Astrocyte of the spinal cord (primary cell): ENCODE measurements at regions not wholly inside any gene's neighbourhood (a gene's known extent, or its start where the extent isn't known, plus 50 kb on each side); places are given as distances from the start of the nearest gene placed in this dataset.
"Not testable (repeated sequence)": the region's sequence is repeated elsewhere in the genome, so short reads cannot be mapped to it uniquely, and the experiment has no call there.

Experiments
- DNase-seq: peaks from one replicate; pipeline ENCODE4 v3.0.0; 2011; ENCODE audit warnings: low read depth, low spot score
- H3K4me3 ChIP-seq: 2 replicates; pipeline ENCODE4 v1.5.1; 2011; ENCODE audit warnings: low read depth, mild to moderate bottlenecking, low read length, moderate library complexity
- in situ Hi-C: cut with HindIII; loops from 2 replicates; pipeline ENCODE4 v1.10.0; 2017; ENCODE audit warnings: low sequenced_read_pairs
- TF ChIP-seq, protein P1 (sequence below): IDR thresholded peaks from 2 replicates; pipeline ENCODE4 v1.5.1; 2012; ENCODE audit warnings: low read depth, mild to moderate bottlenecking, low read length, inconsistent platforms

DNA sequence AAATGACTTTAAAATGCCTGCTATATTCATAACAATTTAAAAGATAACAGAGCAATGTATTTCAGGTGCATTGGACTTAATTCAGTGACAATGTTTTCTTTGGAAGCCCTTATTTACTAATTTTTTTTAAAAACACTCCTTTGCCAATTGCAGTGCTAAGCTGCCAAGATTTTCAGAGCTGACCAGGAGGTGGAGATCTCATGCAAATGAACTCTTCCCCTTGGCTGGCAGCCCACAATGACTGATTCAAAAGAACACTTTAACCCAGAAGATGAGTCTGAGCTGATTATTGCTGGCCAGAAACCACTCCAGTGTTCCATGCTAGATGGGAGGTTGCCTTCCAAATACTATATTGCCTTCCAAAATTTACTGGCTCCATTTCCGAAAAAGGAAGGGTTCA, 128.3 kb upstream of the CCNH start:
- in situ Hi-C loops: no loop called here
- H3K4me3 ChIP-seq: no peak overlapping the region
- TF ChIP-seq, protein P1, sequence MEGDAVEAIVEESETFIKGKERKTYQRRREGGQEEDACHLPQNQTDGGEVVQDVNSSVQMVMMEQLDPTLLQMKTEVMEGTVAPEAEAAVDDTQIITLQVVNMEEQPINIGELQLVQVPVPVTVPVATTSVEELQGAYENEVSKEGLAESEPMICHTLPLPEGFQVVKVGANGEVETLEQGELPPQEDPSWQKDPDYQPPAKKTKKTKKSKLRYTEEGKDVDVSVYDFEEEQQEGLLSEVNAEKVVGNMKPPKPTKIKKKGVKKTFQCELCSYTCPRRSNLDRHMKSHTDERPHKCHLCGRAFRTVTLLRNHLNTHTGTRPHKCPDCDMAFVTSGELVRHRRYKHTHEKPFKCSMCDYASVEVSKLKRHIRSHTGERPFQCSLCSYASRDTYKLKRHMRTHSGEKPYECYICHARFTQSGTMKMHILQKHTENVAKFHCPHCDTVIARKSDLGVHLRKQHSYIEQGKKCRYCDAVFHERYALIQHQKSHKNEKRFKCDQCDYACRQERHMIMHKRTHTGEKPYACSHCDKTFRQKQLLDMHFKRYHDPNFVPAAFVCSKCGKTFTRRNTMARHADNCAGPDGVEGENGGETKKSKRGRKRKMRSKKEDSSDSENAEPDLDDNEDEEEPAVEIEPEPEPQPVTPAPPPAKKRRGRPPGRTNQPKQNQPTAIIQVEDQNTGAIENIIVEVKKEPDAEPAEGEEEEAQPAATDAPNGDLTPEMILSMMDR: peak; percentile 18
- peak; percentile 81 for DNase-seq

DNA sequence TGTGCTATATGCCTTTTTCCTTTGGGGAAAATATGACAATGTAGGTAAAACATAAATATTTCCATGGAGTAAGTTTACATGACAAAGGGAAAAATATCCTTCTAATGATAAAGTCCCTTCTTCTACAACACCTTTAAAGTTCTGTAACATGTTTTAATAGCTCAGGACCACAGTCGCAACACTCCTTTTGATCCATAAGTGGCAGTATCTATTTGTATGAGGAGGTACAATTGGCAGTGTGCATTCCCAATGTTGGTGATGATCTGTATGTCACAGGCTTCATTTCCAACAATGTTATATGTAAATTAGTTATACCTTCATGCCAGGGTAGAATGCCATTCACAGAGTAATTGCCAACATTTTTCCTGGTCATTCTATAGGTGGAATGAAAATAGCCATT, 127.1 kb upstream of the CCNH start:
- in situ Hi-C loops: no loop called here
- no peak for DNase-seq
- TF ChIP-seq, protein P1: no peak
- no peak overlapping the region for H3K4me3 ChIP-seq

DNA sequence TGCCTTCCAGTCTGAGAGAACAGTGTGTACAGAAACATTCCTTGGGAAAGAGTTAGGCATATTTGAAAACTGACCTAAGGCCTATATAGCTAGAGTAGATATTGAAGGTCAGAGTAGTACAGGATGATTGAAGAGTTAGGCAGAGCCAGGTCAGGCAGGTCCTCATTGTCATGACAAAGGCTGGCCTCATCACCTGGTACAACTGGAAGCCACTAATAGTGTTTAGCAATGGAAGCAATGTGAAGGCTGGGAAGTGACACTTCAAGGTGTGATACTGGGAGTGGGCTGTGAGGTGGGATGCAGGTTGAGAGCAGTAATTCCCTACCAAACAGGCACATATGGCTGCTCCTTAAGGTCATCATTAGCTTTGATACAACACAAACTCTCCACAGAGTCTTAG, 123.6 kb upstream of the CCNH start:
- in situ Hi-C loops: no loop called here
- DNase-seq: no peak
- TF ChIP-seq, protein P1: no peak
- no peak overlapping the region for H3K4me3 ChIP-seq

DNA sequence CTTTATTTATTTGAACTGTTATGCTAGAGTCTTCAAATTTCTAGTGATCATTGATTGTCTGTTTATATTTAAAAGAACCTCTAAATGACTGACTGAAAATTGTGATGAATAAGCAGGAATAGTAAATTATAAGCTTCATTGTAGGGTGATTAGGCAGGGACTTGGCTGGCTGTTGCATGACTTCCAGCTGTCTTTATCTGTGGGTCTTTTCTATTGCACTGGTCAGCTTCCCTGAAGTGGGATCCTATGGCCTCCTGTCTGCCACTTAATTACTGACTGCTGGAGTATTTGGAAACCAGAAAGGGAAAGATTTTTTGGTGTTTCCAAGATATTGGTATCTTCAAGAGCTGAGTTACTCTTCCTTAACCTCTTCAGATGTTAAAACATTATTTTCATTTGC, 123.0 kb upstream of the CCNH start:
- DNase-seq: no peak
- TF ChIP-seq, protein P1: no peak
- in situ Hi-C loops: no loop called here
- no peak overlapping the region for H3K4me3 ChIP-seq

DNA sequence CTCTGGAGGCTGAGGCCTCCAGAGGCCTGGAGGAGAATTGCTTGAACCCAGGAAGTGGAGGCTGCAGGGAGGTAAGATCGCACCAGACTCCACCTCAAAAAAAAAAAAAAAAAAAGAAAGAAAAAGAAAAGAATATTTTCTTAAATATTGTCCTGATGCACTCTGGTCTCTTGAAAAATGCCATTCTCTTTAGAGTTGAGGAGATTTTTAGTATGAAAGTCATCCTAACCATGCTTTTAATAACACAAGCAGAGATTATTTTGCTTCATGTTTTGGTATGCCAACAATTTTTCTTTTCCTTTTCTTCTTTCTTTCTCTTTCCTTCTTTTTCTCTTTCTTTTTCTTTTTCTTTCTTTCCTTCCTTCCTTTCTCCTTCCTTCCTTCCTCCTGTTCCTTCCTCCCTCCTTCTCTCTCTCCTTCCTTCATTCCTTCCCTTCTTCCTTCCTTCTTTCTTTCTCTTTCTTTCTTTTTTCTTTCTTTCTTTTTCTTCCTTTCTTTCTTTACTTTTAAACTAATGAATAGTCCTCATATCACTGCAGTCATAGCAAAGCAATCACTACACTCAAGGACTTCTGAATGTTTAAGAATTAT, 116.9 kb upstream of the CCNH start:
- DNase-seq: no peak
- TF ChIP-seq, protein P1: no peak
- no peak overlapping the region for H3K4me3 ChIP-seq
- in situ Hi-C loops: no loop called here

DNA sequence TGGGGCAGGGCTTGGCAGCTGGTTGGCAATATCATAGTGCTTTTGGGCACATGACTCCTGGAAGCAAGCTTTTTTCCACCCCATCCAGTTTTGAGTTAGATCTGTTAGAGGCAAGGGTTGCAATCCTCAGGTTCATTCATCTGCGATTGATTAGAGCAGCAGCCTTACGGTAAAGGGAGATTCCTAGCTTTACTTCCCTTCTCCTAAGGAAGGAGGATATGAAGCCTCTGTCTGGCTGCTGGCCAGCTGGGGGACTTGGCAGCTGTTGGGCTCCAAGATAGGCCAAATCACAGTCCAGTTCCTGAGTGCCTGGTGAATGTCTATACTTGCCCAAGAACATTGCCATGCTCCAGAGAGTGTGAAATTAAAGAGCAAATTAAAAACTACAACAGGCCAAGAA, 113.4 kb upstream of the CCNH start:
- no peak overlapping the region for H3K4me3 ChIP-seq
- in situ Hi-C loops: no loop called here
- DNase-seq: peak; percentile 9
- TF ChIP-seq, protein P1: no peak

DNA sequence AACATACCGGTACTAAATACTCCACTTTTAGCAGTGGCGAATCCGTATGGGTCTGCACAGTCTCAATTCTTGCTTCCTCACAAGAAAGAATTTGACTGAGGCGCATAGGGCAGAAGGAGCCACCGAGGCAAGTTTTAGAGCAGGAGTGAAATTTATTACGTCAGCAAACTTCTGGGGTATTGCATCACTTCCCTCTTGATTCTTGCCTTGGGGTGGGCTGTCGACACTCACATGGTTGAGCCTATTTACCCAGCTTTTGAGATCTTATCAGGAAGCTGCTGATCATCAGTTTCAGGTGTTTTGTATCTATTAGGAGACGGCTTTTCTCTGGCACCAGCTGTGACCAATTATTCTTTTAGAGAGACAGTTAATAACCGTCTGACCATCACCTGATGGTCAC, 111.5 kb upstream of the CCNH start:
- no peak for DNase-seq
- TF ChIP-seq, protein P1: no peak
- no peak overlapping the region for H3K4me3 ChIP-seq
- in situ Hi-C loops: no loop called here

DNA sequence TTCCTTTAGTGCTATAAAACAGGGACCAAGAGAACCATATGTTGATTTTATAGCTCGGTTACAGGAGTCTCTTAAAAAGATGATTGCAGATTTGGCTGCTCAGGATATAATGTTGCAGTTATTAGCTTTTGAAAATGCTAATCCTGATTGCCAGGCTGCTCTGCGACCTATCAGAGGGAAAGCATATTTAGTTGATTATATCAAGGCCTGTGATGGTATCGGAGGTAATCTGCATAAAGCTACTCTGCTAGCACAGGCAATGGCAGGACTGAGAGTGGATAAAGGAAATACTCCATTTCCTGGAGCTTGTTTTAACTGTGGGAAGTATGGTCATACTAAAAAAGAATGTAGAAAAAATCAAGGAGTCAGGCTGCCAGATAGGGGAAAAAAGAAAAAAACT, 99.0 kb upstream of the CCNH start:
- in situ Hi-C loops, H3K4me3 ChIP-seq, DNase-seq: not testable (repeated sequence)
